GM23248 (cell line): ENCODE measurements at regions not wholly inside any gene's neighbourhood (a gene's known extent, or its start where the extent isn't known, plus 50 kb on each side); places are given as distances from the start of the nearest gene placed in this dataset.
A peak's percentile ranks its signal among the peaks of the same experiment; 100 is the strongest.

ENCODE experiments used
- DNase-seq: peaks from one replicate; pipeline ENCODE4 v3.0.0-alpha.2; 2015
- H2AFZ ChIP-seq: fragments of 200-600 bp; sonication (generic); 2 replicates; pipeline ENCODE4 v1.6.1; 2016; ENCODE audit warnings: antibody characterized with exemption
- H3F3A ChIP-seq: fragments of 200-600 bp; sonication (generic); 2 replicates; pipeline ENCODE4 v1.6.1; 2016; ENCODE audit warnings: mild to moderate bottlenecking, antibody characterized with exemption, mixed run types; ENCODE audit not compliant: insufficient read depth
- H3K27ac ChIP-seq: fragments of 200-600 bp; sonication (generic); 2 replicates; pipeline ENCODE4 v1.5.1; 2016; ENCODE audit warnings: mild to moderate bottlenecking
- H3K27me3 ChIP-seq: fragments of 200-600 bp; sonication (generic); replicated peaks from 2 replicates; pipeline ENCODE4 v1.6.1; 2016; ENCODE audit warnings: mild to moderate bottlenecking; ENCODE audit not compliant: insufficient read depth
- H3K36me3 ChIP-seq: fragments of 200-600 bp; sonication (generic); 2 replicates; pipeline ENCODE4 v1.6.1; 2016; ENCODE audit warnings: low read depth, mild to moderate bottlenecking
- H3K4me1 ChIP-seq: fragments of 200-600 bp; sonication (generic); 2 replicates; pipeline ENCODE4 v1.6.1; 2016; ENCODE audit warnings: mild to moderate bottlenecking; ENCODE audit not compliant: insufficient read depth
- H3K4me2 ChIP-seq: fragments of 200-600 bp; sonication (generic); one replicate; pipeline ENCODE4 v1.6.1; 2016; ENCODE audit warnings: mild to moderate bottlenecking; ENCODE audit not compliant: unreplicated experiment
- H3K4me3 ChIP-seq: fragments of 200-600 bp; sonication (generic); 2 replicates; pipeline ENCODE4 v1.5.1; 2016; ENCODE audit warnings: mild to moderate bottlenecking
- H3K79me2 ChIP-seq: fragments of 200-600 bp; sonication (generic); 2 replicates; pipeline ENCODE4 v1.6.1; 2016; ENCODE audit warnings: mild to moderate bottlenecking; ENCODE audit not compliant: insufficient read depth
- H3K9ac ChIP-seq: fragments of 200-600 bp; sonication (generic); 2 replicates; pipeline ENCODE4 v1.6.1; 2016; ENCODE audit warnings: mild to moderate bottlenecking
- H3K9me2 ChIP-seq: fragments of 200-600 bp; sonication (generic); 2 replicates; pipeline ENCODE4 v1.6.1; 2016; ENCODE audit warnings: mixed run types, mild to moderate bottlenecking, moderate library complexity; ENCODE audit not compliant: insufficient read depth
- H3K9me3 ChIP-seq: fragments of 200-600 bp; sonication (generic); one replicate; pipeline ENCODE4 v1.6.1; 2017; ENCODE audit warnings: low read depth
- H4K20me1 ChIP-seq: fragments of 200-600 bp; sonication (generic); 2 replicates; pipeline ENCODE4 v1.6.0; 2016; ENCODE audit not compliant: insufficient read depth
- EZH2 ChIP-seq: fragments of 200-600 bp; sonication (generic); IDR thresholded peaks from 2 replicates; pipeline ENCODE4 v1.6.1; 2018; ENCODE audit warnings: antibody characterized with exemption, mild to moderate bottlenecking; ENCODE audit not compliant: insufficient read depth, poor library complexity, severe bottlenecking
- EZH2phosphoT487 ChIP-seq: fragments of 200-600 bp; sonication (generic); IDR thresholded peaks from 2 replicates; pipeline ENCODE4 v1.6.1; 2018; ENCODE audit warnings: antibody characterized with exemption, moderate library complexity, mild to moderate bottlenecking, low read depth; ENCODE audit not compliant: insufficient read depth
- WGBS, 2 experiments: methylation state at CpG; one replicate each; pipeline ENCODE4 v1.1.6; 2015 to 2017; ENCODE audit warnings: low lambda C conversion rate in 2 of 2, low coverage in 1 of 2; ENCODE audit errors: missing lambda C conversion rate in 2 of 2; 5-methylcytosine and 5-hydroxymethylcytosine counted together
- in situ Hi-C: fragments of 300-500 bp; cut with MboI; formaldehyde crosslinking; loops from 2 replicates; pipeline ENCODE4 v1.15.0; 2020

DNA sequence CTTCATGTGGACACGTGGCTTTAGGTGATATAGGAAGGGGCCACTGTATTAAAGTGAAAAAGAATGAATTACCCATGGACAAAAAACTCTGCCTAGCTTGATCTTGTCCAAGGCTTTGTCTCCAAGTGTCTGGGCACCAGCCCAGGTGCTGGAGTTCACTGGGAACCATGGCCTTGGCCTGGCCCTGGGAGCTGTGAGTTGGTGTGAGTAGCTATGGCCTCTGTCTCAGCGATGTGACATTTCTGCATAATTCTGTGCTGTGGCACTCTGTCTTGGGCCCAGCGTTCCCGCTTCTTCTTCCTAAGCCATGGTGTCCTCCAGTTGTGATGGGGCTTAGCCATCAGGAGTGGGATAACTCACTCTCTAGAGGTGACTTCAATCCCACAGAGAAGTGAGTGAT, 119.0 kb upstream of the PPP2R2D start:
- Histone ChIP-seq H3K79me2 (no peaks in the 10 kb centered on the region), H3K4me1 (no peaks in the 10 kb centered on the region), H3K9ac (no peak overlapping the region), H3K4me2 (no peak overlapping the region), H3K27ac (no peak overlapping the region), H2AFZ (no peak overlapping the region), H3K9me2 (no peaks in the 10 kb centered on the region), H4K20me1 (no peaks in the 10 kb centered on the region), H3K27me3 (no peaks in the 10 kb centered on the region), H3F3A (no peaks in the 10 kb centered on the region), H3K4me3 (no peak overlapping the region), H3K9me3 (no peaks in the 10 kb centered on the region), H3K36me3 (no peaks in the 10 kb centered on the region)
- DNase-seq: no peak
- 27 to 30% methylated on average over 4 of the region's 4 CpGs for WGBS, 2 experiments
- in situ Hi-C loops: no loop called here
- TF ChIP-seq EZH2phosphoT487 (no peak), EZH2 (no peak)

DNA sequence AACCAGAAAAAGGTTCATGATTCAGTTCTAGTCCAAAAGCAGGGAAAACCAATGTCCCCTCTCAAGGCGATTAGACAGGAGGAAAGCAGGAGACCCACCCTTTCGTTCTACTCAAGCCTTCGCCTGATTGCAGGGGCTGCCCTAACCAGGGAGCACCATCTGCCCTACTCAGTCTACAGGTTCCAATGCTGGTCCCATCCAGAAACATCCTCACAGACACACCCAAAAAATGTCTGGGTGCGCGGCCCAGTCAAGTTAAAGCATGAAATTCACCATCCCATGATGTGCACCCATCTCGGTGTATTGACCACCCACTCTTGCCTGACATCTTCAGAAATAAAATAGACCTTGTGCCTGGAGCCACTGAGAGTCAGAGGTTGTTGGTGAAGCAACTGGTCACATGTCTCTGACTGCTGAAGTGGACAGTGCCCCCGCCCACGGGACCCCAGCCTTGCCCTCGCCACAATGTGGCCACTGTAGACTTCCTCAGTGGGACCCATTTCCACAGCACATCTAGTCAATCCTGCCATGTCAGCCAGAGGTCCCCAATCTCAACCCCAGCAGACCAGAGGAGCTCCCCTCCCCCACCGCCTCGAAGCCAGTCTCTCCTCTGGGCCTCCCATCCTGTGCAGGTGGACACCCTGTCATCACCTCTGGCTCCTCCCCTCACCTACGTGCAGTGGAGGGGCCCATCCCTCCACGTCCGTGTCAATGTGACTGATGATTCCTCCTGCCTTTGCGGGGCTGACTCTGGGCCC, 116.3 kb upstream of the PPP2R2D start:
- no peaks in the 10 kb centered on the region for H3K36me3 ChIP-seq
- TF ChIP-seq EZH2phosphoT487 (no peak), EZH2 (no peak)
- no peak overlapping the region for H3K27ac ChIP-seq
- no peaks in the 10 kb centered on the region for H3K9me2 ChIP-seq
- no peaks in the 10 kb centered on the region for H3K27me3 ChIP-seq
- no peaks in the 10 kb centered on the region for H3K79me2 ChIP-seq
- H3K4me3 ChIP-seq: no peak overlapping the region
- no peak overlapping the region for H3K9ac ChIP-seq
- no peaks in the 10 kb centered on the region for H3F3A ChIP-seq
- 47 to 48% methylated on average over 15 of the region's 15 CpGs for WGBS, 2 experiments
- H3K9me3 ChIP-seq: no peaks in the 10 kb centered on the region
- H3K4me1 ChIP-seq: no peaks in the 10 kb centered on the region
- in situ Hi-C loops: no loop called here
- no peaks in the 10 kb centered on the region for H4K20me1 ChIP-seq
- no peak overlapping the region for H3K4me2 ChIP-seq
- H2AFZ ChIP-seq: no peak overlapping the region
- no peak for DNase-seq

DNA sequence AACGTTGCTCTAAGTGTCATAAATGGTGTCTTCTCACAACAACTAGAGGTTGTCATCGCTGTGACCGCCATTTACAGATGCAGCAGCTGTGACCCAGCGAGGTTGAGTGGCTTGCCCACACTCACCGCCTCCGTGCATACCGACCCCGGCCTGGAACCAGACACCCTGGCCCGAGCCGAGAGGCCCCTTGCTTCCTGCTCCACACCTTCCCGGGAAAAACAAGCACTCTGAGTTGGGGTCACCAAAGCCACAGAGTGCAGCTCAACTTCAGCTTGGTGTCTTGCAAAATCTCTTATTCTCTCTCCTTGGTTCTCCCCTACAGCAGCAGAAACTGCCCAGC, 115.7 kb upstream of the PPP2R2D start:
- Histone ChIP-seq H3K9me2 (no peaks in the 10 kb centered on the region), H3F3A (no peaks in the 10 kb centered on the region), H3K4me2 (no peak overlapping the region), H3K9me3 (no peaks in the 10 kb centered on the region), H4K20me1 (no peaks in the 10 kb centered on the region), H3K9ac (no peak overlapping the region), H3K4me1 (no peaks in the 10 kb centered on the region), H3K36me3 (no peaks in the 10 kb centered on the region), H3K79me2 (no peaks in the 10 kb centered on the region), H3K4me3 (no peak overlapping the region), H3K27ac (no peak overlapping the region), H2AFZ (no peak overlapping the region), H3K27me3 (no peaks in the 10 kb centered on the region)
- in situ Hi-C loops: no loop called here
- TF ChIP-seq EZH2: no peak
- DNase-seq: no peak
- 65 to 67% methylated on average over 11 of the region's 11 CpGs for WGBS, 2 experiments

DNA sequence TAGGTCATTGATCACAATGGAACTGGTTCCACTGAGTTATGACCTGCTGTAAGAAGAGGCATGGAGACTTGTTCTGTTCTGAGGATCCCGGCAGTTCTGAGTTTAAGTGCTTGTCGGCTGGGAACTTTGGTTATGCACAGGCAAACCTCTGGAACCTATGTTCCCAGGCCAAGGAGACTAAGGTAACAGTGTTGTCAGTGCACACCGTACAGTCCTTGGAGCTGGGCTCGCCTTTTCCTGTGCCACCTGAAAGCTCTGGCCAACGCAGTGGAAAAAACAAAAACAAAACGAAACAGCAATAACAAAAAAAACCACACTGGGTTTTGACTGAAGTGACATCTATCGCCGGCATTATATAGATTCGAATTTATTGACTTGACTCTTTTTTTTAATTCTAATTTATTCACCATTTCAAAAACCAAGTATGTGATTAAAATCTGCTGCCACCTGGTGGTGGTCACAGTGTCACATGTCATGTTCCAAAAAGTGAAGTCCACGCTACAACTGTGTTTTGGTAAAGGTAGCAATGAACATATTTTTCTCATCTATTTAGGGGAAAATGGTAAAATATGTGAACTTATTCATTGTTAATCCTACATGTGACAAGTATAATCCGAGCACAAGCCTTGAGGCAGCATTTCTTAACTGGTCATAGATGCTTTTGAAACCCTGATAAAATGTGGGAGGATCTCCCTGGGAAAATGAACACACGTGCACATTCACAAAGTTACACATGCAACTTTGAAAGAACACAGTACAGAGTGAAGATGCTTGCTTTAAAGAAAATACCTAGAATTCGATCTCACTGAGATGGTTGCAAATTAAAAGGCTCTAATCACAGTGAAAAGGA, 113.8 kb upstream of the PPP2R2D start:
- 22 to 25% methylated on average over 13 of the region's 13 CpGs for WGBS, 2 experiments
- in situ Hi-C loops: no loop called here
- Histone ChIP-seq H4K20me1 (no peaks in the 10 kb centered on the region), H3K27ac (no peak overlapping the region), H2AFZ (no peak overlapping the region), H3K9me2 (no peaks in the 10 kb centered on the region), H3K9ac (no peak overlapping the region), H3K36me3 (no peaks in the 10 kb centered on the region), H3F3A (no peaks in the 10 kb centered on the region), H3K4me2 (no peak overlapping the region), H3K4me1 (no peaks in the 10 kb centered on the region), H3K27me3 (no peaks in the 10 kb centered on the region), H3K9me3 (no peaks in the 10 kb centered on the region), H3K4me3 (no peak overlapping the region), H3K79me2 (no peaks in the 10 kb centered on the region)
- peak; percentile 63 for DNase-seq
- no peak for TF ChIP-seq EZH2phosphoT487
- no peak for TF ChIP-seq EZH2
